Peyer's patch (tissue), 4 donors: ENCODE measurements at regions not wholly inside any gene's neighbourhood (a gene's known extent, or its start where the extent isn't known, plus 50 kb on each side); places are given as distances from the start of the nearest gene placed in this dataset.

Source experiments
- CTCF ChIP-seq, 6 experiments: fragments of 450-650 bp in 4 of 6; fragments of 200-600 bp in 2 of 6; sonication (generic) in 1 of 6; IDR thresholded peaks; one replicate each; pipeline ENCODE4 v1.5.1; 2017 to 2019; ENCODE audit warnings: antibody characterized with exemption in 6 of 6, mild to moderate bottlenecking in 3 of 6, moderate library complexity in 1 of 6
- POLR2A ChIP-seq, 2 donors: fragments of 450-650 bp; IDR thresholded peaks; one replicate each; pipeline ENCODE4 v1.5.1; 2017; ENCODE audit warnings: antibody characterized with exemption in 2 of 2, mild to moderate bottlenecking in 2 of 2, moderate library complexity in 2 of 2

- TF ChIP-seq CTCF (IDR thresholded peaks at IDR 0.05) (no peak), POLR2A (IDR thresholded peaks at IDR 0.05) (no peak)
These were observed 71.3 kb upstream of the KCNG1 start for GRCh38 chr20:51094221-51094620.
